B cell (primary cell): ENCODE measurements at regions not wholly inside any gene's neighbourhood (a gene's known extent, or its start where the extent isn't known, plus 50 kb on each side); places are given as distances from the start of the nearest gene placed in this dataset.

ENCODE experiments used
- ATAC-seq: fragments of 200-7000 bp; cut with Tn5 transposase; one replicate; pipeline ENCODE4 v1.10.0; 2021; ENCODE audit warnings: low read depth, mild to moderate bottlenecking, moderate number of reproducible peaks, moderate library complexity
- CTCF ChIA-PET: fragments of 350-600 bp; sonication (Branson Sonifier 250); formaldehyde crosslinking; loops from one replicate; lab custom pipeline; 2021; ENCODE audit warnings: antibody characterized with exemption, inconsistent platforms; lab: Charles Lee
- POLR2A ChIA-PET: fragments of 350-600 bp; sonication (Branson Sonifier 250); formaldehyde crosslinking; loops from one replicate; lab custom pipeline; 2021; ENCODE audit warnings: antibody characterized with exemption; lab: Charles Lee
- DNase-seq: peaks from one replicate; pipeline ENCODE4 v3.0.0; 2013
- H2AFZ ChIP-seq: 2 replicates; pipeline ENCODE4 v1.6.1; 2012; ENCODE audit warnings: mild to moderate bottlenecking, low read depth, low read length; ENCODE audit not compliant: insufficient read depth, poor library complexity, severe bottlenecking
- H3K27ac ChIP-seq, 2 donors: 1 replicate in 1 of 2; 2 replicates in 1 of 2; pipeline ENCODE4 v1.5.1; 2012 to 2013; ENCODE audit warnings: low read length in 2 of 2, mild to moderate bottlenecking in 2 of 2, moderate library complexity in 1 of 2
- H3K27me3 ChIP-seq, 4 experiments: fragments of 200-600 bp in 1 of 4; sonication (generic) in 1 of 4; replicated peaks in 1 of 4; 1 replicate in 2 of 4; 2 replicates in 2 of 4; pipeline versions ENCODE4 v1.6.1 to v1.7.0; 2013 to 2016; ENCODE audit warnings: low read length in 3 of 4, mild to moderate bottlenecking in 2 of 4, mixed read lengths in 1 of 4, moderate library complexity in 1 of 4; ENCODE audit not compliant: insufficient read depth in 4 of 4, control insufficient read depth in 3 of 4; ENCODE audit errors: control extremely low read depth in 1 of 4
- H3K36me3 ChIP-seq, 2 experiments: replicated peaks in 1 of 2; 1 replicate in 1 of 2; 2 replicates in 1 of 2; pipeline versions ENCODE4 v1.6.1 to v1.7.1; 2013; ENCODE audit warnings: low read length in 1 of 2; ENCODE audit not compliant: insufficient read depth in 2 of 2, control insufficient read depth in 1 of 2; ENCODE audit errors: control extremely low read depth in 1 of 2, extremely low read depth in 1 of 2
- H3K4me1 ChIP-seq, 2 donors: fragments of 200-600 bp in 1 of 2; sonication (generic) in 1 of 2; 1 replicate in 1 of 2; 2 replicates in 1 of 2; pipeline versions ENCODE4 v1.5.1 to v1.6.1; 2013 to 2017; ENCODE audit warnings: low read length in 2 of 2; ENCODE audit not compliant: control insufficient read depth in 2 of 2, insufficient read depth in 2 of 2
- H3K4me2 ChIP-seq: replicated peaks from 2 replicates; pipeline ENCODE3; 2012; ENCODE audit warnings: mild to moderate bottlenecking, low read depth, low read length; ENCODE audit not compliant: poor library complexity, severe bottlenecking
- H3K4me3 ChIP-seq, 5 experiments: fragments of 200-600 bp in 1 of 5; sonication (generic) in 1 of 5; 1 replicate in 3 of 5; 2 replicates in 2 of 5; pipeline versions ENCODE4 v1.5.1 to v1.7.0; 2011 to 2016; ENCODE audit warnings: low read length in 4 of 5, mild to moderate bottlenecking in 4 of 5, low read depth in 2 of 5, control low read depth in 1 of 5, moderate library complexity in 1 of 5; ENCODE audit not compliant: insufficient read depth in 1 of 5; ENCODE audit errors: control extremely low read depth in 1 of 5, extremely low read depth in 1 of 5
- H3K79me2 ChIP-seq: fragments of 200-600 bp; sonication (generic); one replicate; pipeline ENCODE4 v1.6.0; 2016; ENCODE audit warnings: low read length; ENCODE audit not compliant: control insufficient read depth, insufficient read depth
- H3K9ac ChIP-seq: fragments of 200-600 bp; sonication (generic); 2 replicates; pipeline ENCODE4 v1.6.1; 2017; ENCODE audit warnings: mild to moderate bottlenecking, low read length, moderate library complexity
- H3K9me3 ChIP-seq, 3 donors: one replicate each; pipeline versions ENCODE4 v1.6.1 to v1.7.1; 2013; ENCODE audit warnings: low read length in 2 of 3; ENCODE audit not compliant: control insufficient read depth in 2 of 3, insufficient read depth in 1 of 3; ENCODE audit errors: control extremely low read depth in 1 of 3
- H4K20me1 ChIP-seq: 2 replicates; pipeline ENCODE4 v1.6.0; 2012; ENCODE audit warnings: mild to moderate bottlenecking, low read length; ENCODE audit not compliant: insufficient read depth, control insufficient read depth, poor library complexity, severe bottlenecking
- H3K27ac Mint-ChIP-seq: one replicate; pipeline ENCODE4 v1.8.0; 2021; ENCODE audit warnings: mixed read lengths
- H3K27me3 Mint-ChIP-seq: one replicate; pipeline ENCODE4 v1.8.0; 2021; ENCODE audit warnings: mixed read lengths
- H3K4me1 Mint-ChIP-seq: one replicate; pipeline ENCODE4 v1.8.0; 2021; ENCODE audit warnings: mixed read lengths
- H3K4me3 Mint-ChIP-seq: one replicate; pipeline ENCODE4 v1.8.0; 2021; ENCODE audit warnings: mixed read lengths
- H3K9me3 Mint-ChIP-seq: one replicate; pipeline ENCODE4 v1.8.0; 2022; ENCODE audit warnings: mixed read lengths; ENCODE audit not compliant: insufficient read depth
- EZH2 ChIP-seq: IDR thresholded peaks from 2 replicates; pipeline ENCODE4 v1.6.1; 2012; ENCODE audit warnings: borderline replicate concordance, low read depth, mild to moderate bottlenecking, moderate library complexity, low read length; ENCODE audit not compliant: insufficient read depth, poor library complexity, severe bottlenecking
- WGBS: methylation state at CpG from one replicate; pipeline ENCODE4 v1.1.5; 2013; ENCODE audit warnings: missing lambda C conversion rate; ENCODE audit not compliant: insufficient coverage; 5-methylcytosine and 5-hydroxymethylcytosine counted together
- intact Hi-C: fragments of 100-400 bp; cut with micrococcal nuclease; formaldehyde crosslinking; loops from one replicate; pipeline ENCODE4 v1.10.0; 2022
- TF ChIP-seq, protein P1 (sequence below): fragments of 200-600 bp; IDR thresholded peaks from one replicate; pipeline ENCODE4 v1.8.0; 2022; ENCODE audit warnings: antibody characterized with exemption, mild to moderate bottlenecking

DNA sequence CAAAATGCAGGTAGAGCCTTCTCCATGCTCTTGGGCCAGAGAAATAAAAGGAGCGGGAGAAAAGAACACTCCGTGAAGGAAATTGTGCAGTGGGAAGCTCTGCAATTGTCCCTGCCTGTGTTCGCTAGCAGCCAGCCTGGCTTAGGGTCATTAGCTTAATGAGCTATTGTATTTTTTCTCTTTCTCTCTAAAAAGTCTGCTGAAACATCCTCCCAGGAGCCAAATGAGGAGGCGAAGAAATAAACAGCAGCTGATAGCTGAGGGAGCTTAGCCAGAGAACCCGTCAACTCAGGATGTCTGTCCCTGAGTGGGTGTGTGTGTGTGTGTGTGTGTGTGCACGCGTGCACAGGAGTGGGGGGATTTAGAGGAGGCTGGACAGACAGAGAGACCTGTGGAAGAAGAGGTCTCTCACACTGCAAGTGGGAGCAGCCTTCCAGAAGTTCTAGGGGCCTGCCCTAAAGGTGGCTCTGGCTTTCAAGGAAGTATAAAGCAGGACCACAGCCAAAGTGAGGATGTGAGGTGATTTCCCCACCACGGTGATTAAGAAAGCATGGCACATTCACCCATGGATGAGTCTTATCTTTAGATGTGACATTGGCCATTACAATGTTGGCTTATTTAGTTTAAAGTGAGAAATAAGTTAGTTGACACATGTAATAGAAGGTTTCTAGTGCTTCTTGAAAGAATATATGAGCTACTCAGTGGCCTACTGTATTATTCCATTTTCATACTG is 690.4 kb downstream of the RNF144A start:
- no peak for DNase-seq
- no peak for TF ChIP-seq EZH2
- TF ChIP-seq, protein P1, sequence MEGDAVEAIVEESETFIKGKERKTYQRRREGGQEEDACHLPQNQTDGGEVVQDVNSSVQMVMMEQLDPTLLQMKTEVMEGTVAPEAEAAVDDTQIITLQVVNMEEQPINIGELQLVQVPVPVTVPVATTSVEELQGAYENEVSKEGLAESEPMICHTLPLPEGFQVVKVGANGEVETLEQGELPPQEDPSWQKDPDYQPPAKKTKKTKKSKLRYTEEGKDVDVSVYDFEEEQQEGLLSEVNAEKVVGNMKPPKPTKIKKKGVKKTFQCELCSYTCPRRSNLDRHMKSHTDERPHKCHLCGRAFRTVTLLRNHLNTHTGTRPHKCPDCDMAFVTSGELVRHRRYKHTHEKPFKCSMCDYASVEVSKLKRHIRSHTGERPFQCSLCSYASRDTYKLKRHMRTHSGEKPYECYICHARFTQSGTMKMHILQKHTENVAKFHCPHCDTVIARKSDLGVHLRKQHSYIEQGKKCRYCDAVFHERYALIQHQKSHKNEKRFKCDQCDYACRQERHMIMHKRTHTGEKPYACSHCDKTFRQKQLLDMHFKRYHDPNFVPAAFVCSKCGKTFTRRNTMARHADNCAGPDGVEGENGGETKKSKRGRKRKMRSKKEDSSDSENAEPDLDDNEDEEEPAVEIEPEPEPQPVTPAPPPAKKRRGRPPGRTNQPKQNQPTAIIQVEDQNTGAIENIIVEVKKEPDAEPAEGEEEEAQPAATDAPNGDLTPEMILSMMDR, result no peak
- no peaks in the 10 kb centered on the region for H4K20me1 ChIP-seq
- H3K27me3 Mint-ChIP-seq, result no peaks in the 10 kb centered on the region
- H3K9me3 Mint-ChIP-seq, result no peaks in the 10 kb centered on the region
- H3K36me3 ChIP-seq, result no peaks in the 10 kb centered on the region
- no peak overlapping the region for H3K4me3 ChIP-seq
- H3K27ac Mint-ChIP-seq, result no peak overlapping the region
- H3K4me2 ChIP-seq, result no peak overlapping the region
- POLR2A ChIA-PET, result no interaction called here
- H3K27ac ChIP-seq, result no peak overlapping the region
- H2AFZ ChIP-seq, result no peak overlapping the region
- H3K4me3 Mint-ChIP-seq, result no peak overlapping the region
- ATAC-seq, result no peak
- H3K9ac ChIP-seq, result no peak overlapping the region
- H3K27me3 ChIP-seq, result no peaks in the 10 kb centered on the region
- no peaks in the 10 kb centered on the region for H3K4me1 ChIP-seq
- CTCF ChIA-PET, result no interaction called here
- WGBS, result 90% methylated on average over 5 of the region's 8 CpGs
- H3K79me2 ChIP-seq, result no peaks in the 10 kb centered on the region
- H3K4me1 Mint-ChIP-seq, result no peaks in the 10 kb centered on the region
- intact Hi-C loops, result no loop called here
- no peaks in the 10 kb centered on the region for H3K9me3 ChIP-seq

DNA sequence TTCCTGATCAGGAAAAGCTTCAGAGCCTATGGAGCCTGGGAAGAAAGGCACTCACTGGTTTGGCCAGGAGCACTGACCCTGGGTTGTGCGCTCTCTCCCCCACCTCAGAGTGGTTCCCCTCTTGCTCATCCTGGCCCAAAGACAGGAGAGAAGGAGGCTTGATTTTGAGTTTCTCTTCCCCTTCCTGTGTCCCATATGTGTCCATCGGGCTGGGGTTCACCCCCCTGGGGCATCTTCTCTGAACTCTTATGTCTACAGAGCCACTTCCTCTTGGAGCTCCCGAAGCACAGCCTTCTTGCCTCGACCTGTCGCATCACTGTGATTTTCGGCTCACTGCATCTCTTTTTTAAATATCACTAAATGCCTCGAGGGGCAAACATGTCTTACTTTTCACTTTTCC is 692.3 kb downstream of the RNF144A start:
- H3K4me1 ChIP-seq, result no peaks in the 10 kb centered on the region
- H3K4me3 ChIP-seq, result no peak overlapping the region
- Mint-ChIP-seq H3K27ac (no peak overlapping the region), H3K27me3 (no peaks in the 10 kb centered on the region), H3K4me3 (no peak overlapping the region), H3K9me3 (no peaks in the 10 kb centered on the region), H3K4me1 (no peaks in the 10 kb centered on the region)
- no peaks in the 10 kb centered on the region for H3K27me3 ChIP-seq
- no peak overlapping the region for H3K9ac ChIP-seq
- TF ChIP-seq, protein P1, result no peak
- no peak for TF ChIP-seq EZH2
- no peaks in the 10 kb centered on the region for H3K36me3 ChIP-seq
- H4K20me1 ChIP-seq, result no peaks in the 10 kb centered on the region
- no peak overlapping the region for H2AFZ ChIP-seq
- H3K79me2 ChIP-seq, result no peaks in the 10 kb centered on the region
- H3K4me2 ChIP-seq, result no peak overlapping the region
- CTCF ChIA-PET, result no interaction called here
- H3K27ac ChIP-seq, result no peak overlapping the region
- WGBS, result 25% methylated on average over 3 of the region's 7 CpGs
- intact Hi-C loops, result no loop called here
- ATAC-seq (no peak), DNase-seq (no peak)
- POLR2A ChIA-PET, result no interaction called here
- H3K9me3 ChIP-seq, result no peaks in the 10 kb centered on the region
